KMS-11 (cell line): ENCODE measurements at regions not wholly inside any gene's neighbourhood (a gene's known extent, or its start where the extent isn't known, plus 50 kb on each side); places are given as distances from the start of the nearest gene placed in this dataset.

Source experiments
- H2AFZ ChIP-seq: fragments of 200-600 bp; sonication (generic); 2 replicates; pipeline ENCODE4 v1.6.1; 2016; ENCODE audit warnings: antibody characterized with exemption, mixed run types, low read depth
- H3K27ac ChIP-seq: fragments of 200-600 bp; sonication (generic); 2 replicates; pipeline ENCODE4 v1.6.1; 2016; ENCODE audit warnings: mild to moderate bottlenecking, mixed run types
- H3K27me3 ChIP-seq: fragments of 200-600 bp; sonication (generic); 2 replicates; pipeline ENCODE4 v1.6.1; 2017; ENCODE audit warnings: mild to moderate bottlenecking, low read depth, mixed run types, moderate library complexity; ENCODE audit not compliant: insufficient read depth
- H3K36me3 ChIP-seq: fragments of 200-600 bp; sonication (generic); 2 replicates; pipeline ENCODE4 v1.6.1; 2017; ENCODE audit warnings: mild to moderate bottlenecking, mixed run types; ENCODE audit not compliant: insufficient read depth
- H3K4me1 ChIP-seq: fragments of 200-600 bp; sonication (generic); 2 replicates; pipeline ENCODE4 v1.6.1; 2016; ENCODE audit warnings: mild to moderate bottlenecking, low read depth, mixed run types; ENCODE audit not compliant: poor library complexity, severe bottlenecking
- H3K4me2 ChIP-seq: fragments of 200-600 bp; sonication (generic); 2 replicates; pipeline ENCODE4 v1.7.0; 2016; ENCODE audit warnings: mild to moderate bottlenecking, mixed run types
- H3K4me3 ChIP-seq: fragments of 200-600 bp; sonication (generic); IDR thresholded peaks from 2 replicates; pipeline ENCODE4 v1.6.1; 2017; ENCODE audit warnings: low read depth, low read length, mixed read lengths; ENCODE audit not compliant: insufficient read depth
- H3K79me2 ChIP-seq: fragments of 200-600 bp; sonication (generic); 2 replicates; pipeline ENCODE4 v1.6.1; 2016; ENCODE audit warnings: low read depth, mixed run types; ENCODE audit not compliant: insufficient read depth
- H3K9ac ChIP-seq: fragments of 200-600 bp; sonication (generic); 2 replicates; pipeline ENCODE4 v1.6.1; 2016; ENCODE audit warnings: mild to moderate bottlenecking, mixed run types
- H4K20me1 ChIP-seq: fragments of 200-600 bp; sonication (generic); 2 replicates; pipeline ENCODE4 v1.6.1; 2016; ENCODE audit warnings: mild to moderate bottlenecking, mixed run types; ENCODE audit not compliant: insufficient read depth
- TF ChIP-seq, protein P1 (sequence below): fragments of 200-600 bp; sonication (generic); conservative IDR thresholded peaks from 2 replicates; pipeline ENCODE4 v1.6.1; 2017; ENCODE audit warnings: low read depth, mild to moderate bottlenecking, antibody characterized with exemption, low read length, moderate library complexity, mixed read lengths

DNA sequence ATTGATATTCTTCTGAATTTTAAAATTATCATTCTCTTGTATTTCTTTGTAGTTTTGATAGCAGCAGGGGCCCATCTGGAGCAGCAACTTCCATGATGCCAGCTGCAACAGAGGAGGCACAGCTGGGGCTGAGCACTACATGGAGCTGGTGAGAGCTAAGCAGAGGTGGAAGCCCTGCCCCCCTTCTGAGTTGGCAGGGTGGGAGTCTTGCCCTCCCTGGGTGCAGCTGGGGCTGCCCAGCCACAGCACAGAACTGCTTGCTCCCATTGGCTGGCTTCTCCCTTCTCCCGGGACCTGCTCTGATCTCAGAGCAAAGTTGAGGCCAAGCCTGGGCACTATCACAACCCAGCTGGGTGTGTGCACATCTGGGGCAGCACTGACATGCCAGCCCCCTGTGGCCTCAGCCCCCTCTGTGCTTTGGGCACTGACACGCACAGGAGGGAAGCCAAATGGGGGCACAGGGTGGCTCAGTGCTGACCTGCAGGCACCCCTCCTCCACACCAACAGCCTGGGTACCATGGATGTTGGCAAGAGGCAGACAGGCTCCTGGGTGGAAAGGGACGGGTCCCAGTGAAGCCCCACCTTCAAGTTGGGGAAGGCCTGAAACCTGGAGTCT lies 69.1 kb upstream of the EYA4 start:
- Histone ChIP-seq H4K20me1 (no peaks in the 10 kb centered on the region), H3K4me1 (no peaks in the 10 kb centered on the region), H3K36me3 (no peaks in the 10 kb centered on the region), H2AFZ (no peak overlapping the region), H3K4me2 (no peak overlapping the region), H3K79me2 (no peaks in the 10 kb centered on the region), H3K27me3 (no peaks in the 10 kb centered on the region), H3K9ac (no peak overlapping the region), H3K27ac (no peak overlapping the region), H3K4me3 (no peak overlapping the region)
- TF ChIP-seq, protein P1, sequence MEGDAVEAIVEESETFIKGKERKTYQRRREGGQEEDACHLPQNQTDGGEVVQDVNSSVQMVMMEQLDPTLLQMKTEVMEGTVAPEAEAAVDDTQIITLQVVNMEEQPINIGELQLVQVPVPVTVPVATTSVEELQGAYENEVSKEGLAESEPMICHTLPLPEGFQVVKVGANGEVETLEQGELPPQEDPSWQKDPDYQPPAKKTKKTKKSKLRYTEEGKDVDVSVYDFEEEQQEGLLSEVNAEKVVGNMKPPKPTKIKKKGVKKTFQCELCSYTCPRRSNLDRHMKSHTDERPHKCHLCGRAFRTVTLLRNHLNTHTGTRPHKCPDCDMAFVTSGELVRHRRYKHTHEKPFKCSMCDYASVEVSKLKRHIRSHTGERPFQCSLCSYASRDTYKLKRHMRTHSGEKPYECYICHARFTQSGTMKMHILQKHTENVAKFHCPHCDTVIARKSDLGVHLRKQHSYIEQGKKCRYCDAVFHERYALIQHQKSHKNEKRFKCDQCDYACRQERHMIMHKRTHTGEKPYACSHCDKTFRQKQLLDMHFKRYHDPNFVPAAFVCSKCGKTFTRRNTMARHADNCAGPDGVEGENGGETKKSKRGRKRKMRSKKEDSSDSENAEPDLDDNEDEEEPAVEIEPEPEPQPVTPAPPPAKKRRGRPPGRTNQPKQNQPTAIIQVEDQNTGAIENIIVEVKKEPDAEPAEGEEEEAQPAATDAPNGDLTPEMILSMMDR = no peak

GRCh38 chr6:133173276-133173675 lies 67.9 kb upstream of the EYA4 start:
- no peaks in the 10 kb centered on the region for H4K20me1 ChIP-seq
- no peaks in the 10 kb centered on the region for H3K4me1 ChIP-seq
- H3K79me2 ChIP-seq = no peaks in the 10 kb centered on the region
- no peak overlapping the region for H3K4me2 ChIP-seq
- no peak overlapping the region for H3K4me3 ChIP-seq
- no peaks in the 10 kb centered on the region for H3K36me3 ChIP-seq
- H3K27ac ChIP-seq = no peak overlapping the region
- TF ChIP-seq, protein P1 = no peak
- H3K27me3 ChIP-seq = no peaks in the 10 kb centered on the region
- no peak overlapping the region for H2AFZ ChIP-seq
- H3K9ac ChIP-seq = no peak overlapping the region

DNA sequence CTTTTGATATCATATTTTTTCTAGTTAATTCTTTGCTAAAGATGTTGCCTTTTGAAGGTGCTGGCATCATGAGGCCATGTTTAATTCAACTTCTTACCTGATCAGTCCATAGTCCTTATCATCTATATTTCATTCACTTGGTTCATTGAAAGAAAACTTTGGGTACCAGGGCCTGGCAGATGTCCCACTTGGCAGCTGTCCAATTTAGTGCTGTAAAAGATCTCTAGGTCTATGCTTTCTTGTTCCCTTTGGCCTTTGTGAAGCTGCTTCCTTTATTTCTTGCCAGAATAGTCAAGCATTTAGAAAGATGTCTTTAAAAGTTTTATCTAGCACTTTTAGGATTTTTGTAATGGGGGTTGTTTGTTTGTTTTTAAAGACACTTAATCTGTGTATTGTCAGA lies 61.7 kb upstream of the EYA4 start:
- H3K4me2 ChIP-seq = no peak overlapping the region
- no peaks in the 10 kb centered on the region for H3K4me1 ChIP-seq
- H2AFZ ChIP-seq = no peak overlapping the region
- TF ChIP-seq, protein P1 = no peak
- no peak overlapping the region for H3K4me3 ChIP-seq
- no peaks in the 10 kb centered on the region for H3K36me3 ChIP-seq
- H3K27me3 ChIP-seq = no peaks in the 10 kb centered on the region
- no peaks in the 10 kb centered on the region for H3K79me2 ChIP-seq
- no peaks in the 10 kb centered on the region for H4K20me1 ChIP-seq
- H3K27ac ChIP-seq = no peak overlapping the region
- H3K9ac ChIP-seq = no peak overlapping the region

DNA sequence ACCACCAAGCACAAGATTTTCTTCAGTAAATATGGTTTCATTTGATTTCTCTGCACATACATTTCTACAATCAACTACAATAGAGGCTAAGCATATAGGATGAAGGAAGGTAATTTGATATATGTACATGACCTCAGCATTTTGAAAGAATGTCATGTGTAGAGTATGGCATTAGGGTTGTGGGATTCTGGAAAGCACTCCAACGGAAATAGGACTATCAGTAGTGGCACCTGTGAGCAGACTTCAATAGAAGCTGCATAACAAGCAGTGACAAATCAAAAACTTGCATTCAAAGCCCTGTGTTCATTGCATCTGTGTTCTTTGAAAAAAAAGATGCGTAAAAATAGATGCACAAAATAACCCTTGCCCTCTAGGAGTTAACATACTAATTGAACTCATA lies 57.5 kb upstream of the EYA4 start:
- no peaks in the 10 kb centered on the region for H4K20me1 ChIP-seq
- H2AFZ ChIP-seq = no peak overlapping the region
- no peak overlapping the region for H3K27ac ChIP-seq
- no peaks in the 10 kb centered on the region for H3K79me2 ChIP-seq
- H3K9ac ChIP-seq = no peak overlapping the region
- H3K36me3 ChIP-seq = no peaks in the 10 kb centered on the region
- H3K27me3 ChIP-seq = no peaks in the 10 kb centered on the region
- H3K4me1 ChIP-seq = no peaks in the 10 kb centered on the region
- H3K4me3 ChIP-seq = no peak overlapping the region
- TF ChIP-seq, protein P1 = no peak
- H3K4me2 ChIP-seq = no peak overlapping the region
